HCT116 (cell line): ENCODE measurements at regions not wholly inside any gene's neighbourhood (a gene's known extent, or its start where the extent isn't known, plus 50 kb on each side); places are given as distances from the start of the nearest gene placed in this dataset.

Experiments used
- ATF3 ChIP-seq: IDR thresholded peaks from 2 replicates; pipeline ENCODE4 v1.6.1; 2012
- CEBPB ChIP-seq: IDR thresholded peaks from 2 replicates; pipeline ENCODE4 v1.6.1; 2012; ENCODE audit warnings: low read depth
- CTCF ChIP-seq, 3 experiments: fragments of 200-600 bp in 1 of 3; sonication (generic) in 1 of 3; IDR thresholded peaks in 2 of 3; conservative IDR thresholded peaks in 1 of 3; 2 replicates each; pipeline ENCODE4 v1.5.1; 2012 to 2017; ENCODE audit warnings: low read depth in 2 of 3, low read length in 2 of 3, antibody characterized with exemption in 1 of 3, borderline replicate concordance in 1 of 3, control low read depth in 1 of 3, mild to moderate bottlenecking in 1 of 3, mixed read lengths in 1 of 3, mixed run types in 1 of 3, moderate library complexity in 1 of 3; ENCODE audit not compliant: insufficient read depth in 1 of 3
- EZH2 ChIP-seq: fragments of 200-600 bp; sonication (generic); IDR thresholded peaks from 2 replicates; pipeline ENCODE4 v1.6.1; 2017; ENCODE audit warnings: antibody characterized with exemption, mixed run types
- EZH2phosphoT487 ChIP-seq: fragments of 200-600 bp; IDR thresholded peaks from 2 replicates; pipeline ENCODE4 v1.6.1; 2018; ENCODE audit warnings: antibody characterized with exemption, borderline replicate concordance
- MAX ChIP-seq: IDR thresholded peaks from 2 replicates; pipeline ENCODE4 v1.6.1; 2012
- POLR2A ChIP-seq: IDR thresholded peaks from 2 replicates; pipeline ENCODE4 v1.7.0; 2011; ENCODE audit warnings: borderline replicate concordance; ENCODE audit not compliant: insufficient read depth, insufficient read length; ENCODE audit errors: extremely low read depth
- POLR2AphosphoS5 ChIP-seq: IDR thresholded peaks from 2 replicates; pipeline ENCODE4 v1.6.1; 2011; ENCODE audit warnings: mild to moderate bottlenecking, low read depth, low read length, moderate library complexity
- ZNF274 ChIP-seq: fragments of 200-500 bp; sonication (Bioruptor generic); IDR thresholded peaks from 2 replicates; pipeline ENCODE4 v1.6.1; 2014; ENCODE audit warnings: mild to moderate bottlenecking, low read depth, low read length, inconsistent platforms

DNA sequence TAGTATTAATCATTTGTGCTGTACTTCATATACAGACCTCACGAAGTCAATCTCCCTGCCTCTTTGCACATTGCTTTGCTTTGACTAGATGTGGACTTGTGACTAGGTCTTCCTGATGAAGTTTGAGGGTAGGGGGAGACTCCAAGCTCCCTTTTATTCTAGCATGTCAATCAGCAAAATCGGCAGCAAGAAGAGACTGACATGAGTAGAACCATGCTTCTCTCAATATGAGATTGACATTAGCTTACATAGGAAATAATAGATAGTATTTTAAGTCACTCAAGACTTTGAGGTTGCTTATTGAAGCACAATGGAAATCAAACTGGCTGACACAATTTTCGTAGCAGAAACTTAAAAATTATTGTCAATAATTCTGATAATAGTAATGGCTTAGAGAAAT lies 866.4 kb upstream of the ADAMTS5 start:
- TF ChIP-seq ATF3 (no peak), EZH2 (no peak), CTCF (IDR thresholded peaks at IDR 0.05 in 2 of 3, conservative IDR thresholded peaks at IDR 0.05 in 1 of 3; ENCODE audit: borderline replicate concordance in 1 of 3, insufficient read depth in 1 of 3, low read depth in 2 of 3, low read length in 2 of 3) (no peak), ZNF274 (no peak), POLR2A (no peak), EZH2phosphoT487 (no peak), CEBPB (no peak), MAX (no peak), POLR2AphosphoS5 (no peak)
